ENCODE measurements at regions not wholly inside any gene's neighbourhood (a gene's known extent, or its start where the extent isn't known, plus 50 kb on each side); places are given as distances from the start of the nearest gene placed in this dataset.

DNA sequence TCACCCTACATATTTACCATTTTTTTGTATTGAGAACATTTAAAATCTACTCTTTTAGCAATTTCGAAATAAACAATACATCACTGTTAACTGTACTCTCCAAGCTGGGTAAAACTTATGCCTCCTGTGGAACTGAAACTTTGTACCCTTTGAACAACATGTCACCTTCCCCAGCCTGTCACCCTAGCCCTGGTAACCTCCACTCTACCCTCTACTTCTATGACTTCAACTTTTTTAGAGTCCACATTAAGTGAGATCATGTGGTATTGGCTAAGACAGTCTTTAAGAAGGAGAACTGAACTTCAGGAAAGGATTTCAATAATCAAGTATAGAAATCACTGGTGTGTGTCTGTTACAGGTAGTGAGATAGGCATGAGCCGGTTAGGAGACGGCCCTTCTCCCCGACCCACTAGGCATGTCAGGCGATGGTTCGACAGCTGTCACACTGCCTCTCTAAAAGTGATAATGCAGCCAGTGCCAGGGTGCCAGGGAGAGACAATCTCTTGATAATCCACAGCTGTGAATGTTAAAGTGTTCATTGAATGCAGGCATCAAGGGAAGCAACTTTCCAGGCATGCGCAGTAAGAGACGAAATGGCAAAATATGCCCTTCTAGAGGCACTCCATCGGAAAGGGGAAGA is 74.6 kb upstream of the RNF152 start:
- Histone ChIP-seq H3K4me1 (no peaks in the 10 kb centered on the region), H3K27ac (no peak overlapping the region), H3K9me3 (no peaks in the 10 kb centered on the region), H3K27me3 (no peaks in the 10 kb centered on the region), H3K36me3 (no peaks in the 10 kb centered on the region), H3K4me3 (no peak overlapping the region)
- DNase-seq: no peak
- ATAC-seq (ENCODE audit: low FRiP score in 2 of 2): no peak
- WGBS, 2 donors: 92 to 94% methylated on average over 9 of the region's 9 CpGs
- no peak for TF ChIP-seq POLR2A (IDR thresholded peaks at IDR 0.05)
- TF ChIP-seq POLR2AphosphoS5 (IDR thresholded peaks at IDR 0.05): no peak
- TF ChIP-seq, protein P1, sequence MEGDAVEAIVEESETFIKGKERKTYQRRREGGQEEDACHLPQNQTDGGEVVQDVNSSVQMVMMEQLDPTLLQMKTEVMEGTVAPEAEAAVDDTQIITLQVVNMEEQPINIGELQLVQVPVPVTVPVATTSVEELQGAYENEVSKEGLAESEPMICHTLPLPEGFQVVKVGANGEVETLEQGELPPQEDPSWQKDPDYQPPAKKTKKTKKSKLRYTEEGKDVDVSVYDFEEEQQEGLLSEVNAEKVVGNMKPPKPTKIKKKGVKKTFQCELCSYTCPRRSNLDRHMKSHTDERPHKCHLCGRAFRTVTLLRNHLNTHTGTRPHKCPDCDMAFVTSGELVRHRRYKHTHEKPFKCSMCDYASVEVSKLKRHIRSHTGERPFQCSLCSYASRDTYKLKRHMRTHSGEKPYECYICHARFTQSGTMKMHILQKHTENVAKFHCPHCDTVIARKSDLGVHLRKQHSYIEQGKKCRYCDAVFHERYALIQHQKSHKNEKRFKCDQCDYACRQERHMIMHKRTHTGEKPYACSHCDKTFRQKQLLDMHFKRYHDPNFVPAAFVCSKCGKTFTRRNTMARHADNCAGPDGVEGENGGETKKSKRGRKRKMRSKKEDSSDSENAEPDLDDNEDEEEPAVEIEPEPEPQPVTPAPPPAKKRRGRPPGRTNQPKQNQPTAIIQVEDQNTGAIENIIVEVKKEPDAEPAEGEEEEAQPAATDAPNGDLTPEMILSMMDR (IDR thresholded peaks at IDR 0.05): no peak
- no peak for TF ChIP-seq EP300 (IDR thresholded peaks at IDR 0.05)

DNA sequence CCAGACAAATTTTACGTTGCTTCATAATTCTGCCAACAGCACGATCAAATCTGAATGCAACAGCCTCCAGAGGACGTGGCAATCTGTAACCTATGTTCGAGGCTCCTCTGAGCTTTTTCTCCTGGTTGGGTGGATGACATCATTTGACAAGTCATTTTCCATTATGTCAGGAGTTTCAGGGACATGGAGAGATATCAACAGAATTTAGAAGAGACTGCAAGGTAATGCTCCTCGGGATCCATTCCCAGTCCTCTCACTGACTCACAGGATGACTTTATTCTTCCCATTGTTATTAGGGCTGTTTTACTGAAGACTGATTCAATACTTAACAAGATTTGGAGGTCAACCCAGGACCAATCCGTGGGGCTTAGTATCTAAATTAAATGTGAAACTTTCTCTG is 72.5 kb upstream of the RNF152 start:
- TF ChIP-seq EP300 (IDR thresholded peaks at IDR 0.05): no peak
- TF ChIP-seq POLR2A (IDR thresholded peaks at IDR 0.05): no peak
- no peak for TF ChIP-seq POLR2AphosphoS5 (IDR thresholded peaks at IDR 0.05)
- TF ChIP-seq, protein P1 (IDR thresholded peaks at IDR 0.05): no peak
- Histone ChIP-seq H3K4me3 (no peak overlapping the region), H3K4me1 (no peaks in the 10 kb centered on the region), H3K9me3 (no peaks in the 10 kb centered on the region), H3K36me3 (no peaks in the 10 kb centered on the region), H3K27me3 (no peaks in the 10 kb centered on the region), H3K27ac (no peak overlapping the region)
- DNase-seq: no peak
- no peak for ATAC-seq (ENCODE audit: low FRiP score in 2 of 2)
- WGBS, 2 donors: 88 to 91% methylated on average over 6 of the region's 6 CpGs

DNA sequence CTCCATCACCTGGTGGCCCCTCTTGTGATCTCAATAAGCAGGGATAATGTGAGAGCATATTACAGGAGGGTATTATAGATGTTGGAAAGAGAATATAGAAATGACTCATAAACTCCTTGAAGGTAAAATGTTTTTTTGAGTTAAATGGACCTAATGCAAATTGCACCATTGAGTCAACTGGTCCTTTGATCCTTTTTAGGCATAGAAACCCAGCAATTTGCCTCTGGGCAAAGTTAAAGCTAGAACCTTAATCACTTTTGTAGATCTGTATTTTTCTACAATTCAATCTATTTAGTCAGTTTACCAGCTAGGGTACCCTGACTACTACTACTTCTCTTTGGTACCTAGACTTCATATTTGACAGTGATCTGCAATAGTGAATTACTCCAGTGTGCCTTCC is 71.8 kb upstream of the RNF152 start:
- Histone ChIP-seq H3K9me3 (no peaks in the 10 kb centered on the region), H3K4me1 (no peaks in the 10 kb centered on the region), H3K27me3 (no peaks in the 10 kb centered on the region), H3K4me3 (no peak overlapping the region), H3K27ac (no peak overlapping the region), H3K36me3 (no peaks in the 10 kb centered on the region)
- DNase-seq (no peak), ATAC-seq (ENCODE audit: low FRiP score in 2 of 2) (no peak)
- TF ChIP-seq, protein P1 (IDR thresholded peaks at IDR 0.05): no peak
- TF ChIP-seq POLR2AphosphoS5 (IDR thresholded peaks at IDR 0.05) (no peak), POLR2A (IDR thresholded peaks at IDR 0.05) (no peak), EP300 (IDR thresholded peaks at IDR 0.05) (no peak)

DNA sequence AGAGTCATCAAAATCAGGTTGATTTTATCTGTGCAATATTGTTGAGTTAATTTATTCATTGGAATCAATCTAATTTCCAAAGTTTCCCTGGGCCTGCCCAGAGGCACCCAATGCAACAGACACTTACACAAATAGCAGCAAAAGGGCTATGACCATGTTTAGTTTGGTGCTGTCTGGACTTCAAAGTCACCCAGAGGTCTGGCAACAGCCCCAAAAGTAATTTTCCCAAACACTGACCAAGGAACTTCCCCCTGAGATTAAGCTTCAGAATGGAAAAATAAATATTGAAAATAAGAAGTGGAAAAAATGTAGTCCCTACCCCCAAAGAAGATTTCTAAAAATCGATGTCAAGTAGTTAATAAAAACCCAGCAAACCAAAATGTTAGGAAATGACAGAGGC is 70.9 kb upstream of the RNF152 start:
- no peaks in the 10 kb centered on the region for H3K27me3 ChIP-seq
- no peak for ATAC-seq (ENCODE audit: low FRiP score in 2 of 2)
- no peak for DNase-seq
- no peaks in the 10 kb centered on the region for H3K9me3 ChIP-seq
- TF ChIP-seq POLR2A (IDR thresholded peaks at IDR 0.05) (no peak), POLR2AphosphoS5 (IDR thresholded peaks at IDR 0.05) (no peak), EP300 (IDR thresholded peaks at IDR 0.05) (no peak)
- TF ChIP-seq, protein P1 (IDR thresholded peaks at IDR 0.05): no peak
- 37 to 39% methylated on average over 1 of the region's 1 CpG for WGBS, 2 donors
- H3K4me3 ChIP-seq: no peak overlapping the region
- H3K27ac ChIP-seq: no peak overlapping the region
- H3K4me1 ChIP-seq: no peaks in the 10 kb centered on the region
- no peaks in the 10 kb centered on the region for H3K36me3 ChIP-seq

GRCh38 chr18:61957801-61958516 is 65.2 kb upstream of the RNF152 start:
- no peaks in the 10 kb centered on the region for H3K4me1 ChIP-seq
- H3K9me3 ChIP-seq: no peaks in the 10 kb centered on the region
- H3K36me3 ChIP-seq: no peaks in the 10 kb centered on the region
- no peak overlapping the region for H3K4me3 ChIP-seq
- no peak for ATAC-seq (ENCODE audit: low FRiP score in 2 of 2)
- WGBS, 2 donors: 76 to 78% methylated on average over 13 of the region's 13 CpGs
- H3K27me3 ChIP-seq: no peaks in the 10 kb centered on the region
- TF ChIP-seq POLR2AphosphoS5 (IDR thresholded peaks at IDR 0.05) (no peak), EP300 (IDR thresholded peaks at IDR 0.05) (no peak), POLR2A (IDR thresholded peaks at IDR 0.05) (no peak)
- TF ChIP-seq, protein P1 (IDR thresholded peaks at IDR 0.05): no peak
- peak in 1 of 2 donors; percentile 39 for DNase-seq
- H3K27ac ChIP-seq: no peak overlapping the region
